Fibroblast of mammary gland (primary cell): ENCODE measurements at regions not wholly inside any gene's neighbourhood (a gene's known extent, or its start where the extent isn't known, plus 50 kb on each side); places are given as distances from the start of the nearest gene placed in this dataset.

Experiments
- DNase-seq: peaks from one replicate; pipeline ENCODE4 v3.0.0-alpha.2; 2010; ENCODE audit warnings: low read depth
- H3K4me3 ChIP-seq: 2 replicates; pipeline ENCODE4 v1.5.1; 2011; ENCODE audit warnings: low read depth, mild to moderate bottlenecking, low read length, moderate library complexity; ENCODE audit not compliant: control insufficient read depth
- TF ChIP-seq, protein P1 (sequence below): conservative IDR thresholded peaks from 2 replicates; pipeline ENCODE4 v1.5.1; 2011; ENCODE audit warnings: low read depth, low read length, inconsistent platforms; ENCODE audit not compliant: control insufficient read depth, insufficient read depth

DNA sequence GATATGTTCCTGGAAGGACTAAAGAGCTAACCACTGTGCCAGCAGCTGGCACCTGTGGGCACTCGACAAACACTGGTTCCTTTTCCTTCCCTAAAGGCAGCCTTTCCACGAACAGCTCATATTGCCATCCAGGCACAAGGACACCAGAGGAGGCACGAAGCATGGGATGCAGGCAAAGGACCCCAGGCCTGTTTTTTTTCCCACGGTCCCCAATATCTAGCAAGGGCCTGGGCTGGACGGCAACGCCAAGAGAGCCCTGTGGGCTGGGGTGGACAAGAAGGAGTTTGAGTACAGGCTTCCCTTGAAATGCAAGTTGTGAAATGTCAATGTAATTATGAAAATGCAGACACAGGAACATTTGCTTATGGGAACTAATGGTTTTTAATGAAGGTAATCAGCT is 135.9 kb downstream of the CYP26B1 start:
- no peak overlapping the region for H3K4me3 ChIP-seq
- DNase-seq: no peak
- TF ChIP-seq, protein P1, sequence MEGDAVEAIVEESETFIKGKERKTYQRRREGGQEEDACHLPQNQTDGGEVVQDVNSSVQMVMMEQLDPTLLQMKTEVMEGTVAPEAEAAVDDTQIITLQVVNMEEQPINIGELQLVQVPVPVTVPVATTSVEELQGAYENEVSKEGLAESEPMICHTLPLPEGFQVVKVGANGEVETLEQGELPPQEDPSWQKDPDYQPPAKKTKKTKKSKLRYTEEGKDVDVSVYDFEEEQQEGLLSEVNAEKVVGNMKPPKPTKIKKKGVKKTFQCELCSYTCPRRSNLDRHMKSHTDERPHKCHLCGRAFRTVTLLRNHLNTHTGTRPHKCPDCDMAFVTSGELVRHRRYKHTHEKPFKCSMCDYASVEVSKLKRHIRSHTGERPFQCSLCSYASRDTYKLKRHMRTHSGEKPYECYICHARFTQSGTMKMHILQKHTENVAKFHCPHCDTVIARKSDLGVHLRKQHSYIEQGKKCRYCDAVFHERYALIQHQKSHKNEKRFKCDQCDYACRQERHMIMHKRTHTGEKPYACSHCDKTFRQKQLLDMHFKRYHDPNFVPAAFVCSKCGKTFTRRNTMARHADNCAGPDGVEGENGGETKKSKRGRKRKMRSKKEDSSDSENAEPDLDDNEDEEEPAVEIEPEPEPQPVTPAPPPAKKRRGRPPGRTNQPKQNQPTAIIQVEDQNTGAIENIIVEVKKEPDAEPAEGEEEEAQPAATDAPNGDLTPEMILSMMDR: no peak

DNA sequence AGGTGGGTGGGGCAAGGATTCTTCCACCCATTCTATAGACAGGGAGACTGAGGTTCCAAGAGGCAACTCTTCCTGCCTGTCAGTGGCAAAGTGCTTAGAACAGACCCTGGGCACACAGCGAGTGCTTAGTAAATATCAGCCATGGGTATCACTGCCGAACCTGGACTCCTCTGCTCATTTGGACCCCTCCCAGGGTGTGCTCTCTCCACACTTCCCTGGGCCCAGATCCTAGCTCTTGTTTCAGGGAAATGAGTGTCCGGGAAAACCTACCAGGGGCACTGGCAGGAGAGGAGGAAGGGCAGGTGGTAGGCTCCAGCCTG is 136.3 kb downstream of the CYP26B1 start:
- no peak for DNase-seq
- TF ChIP-seq, protein P1: no peak
- no peak overlapping the region for H3K4me3 ChIP-seq

DNA sequence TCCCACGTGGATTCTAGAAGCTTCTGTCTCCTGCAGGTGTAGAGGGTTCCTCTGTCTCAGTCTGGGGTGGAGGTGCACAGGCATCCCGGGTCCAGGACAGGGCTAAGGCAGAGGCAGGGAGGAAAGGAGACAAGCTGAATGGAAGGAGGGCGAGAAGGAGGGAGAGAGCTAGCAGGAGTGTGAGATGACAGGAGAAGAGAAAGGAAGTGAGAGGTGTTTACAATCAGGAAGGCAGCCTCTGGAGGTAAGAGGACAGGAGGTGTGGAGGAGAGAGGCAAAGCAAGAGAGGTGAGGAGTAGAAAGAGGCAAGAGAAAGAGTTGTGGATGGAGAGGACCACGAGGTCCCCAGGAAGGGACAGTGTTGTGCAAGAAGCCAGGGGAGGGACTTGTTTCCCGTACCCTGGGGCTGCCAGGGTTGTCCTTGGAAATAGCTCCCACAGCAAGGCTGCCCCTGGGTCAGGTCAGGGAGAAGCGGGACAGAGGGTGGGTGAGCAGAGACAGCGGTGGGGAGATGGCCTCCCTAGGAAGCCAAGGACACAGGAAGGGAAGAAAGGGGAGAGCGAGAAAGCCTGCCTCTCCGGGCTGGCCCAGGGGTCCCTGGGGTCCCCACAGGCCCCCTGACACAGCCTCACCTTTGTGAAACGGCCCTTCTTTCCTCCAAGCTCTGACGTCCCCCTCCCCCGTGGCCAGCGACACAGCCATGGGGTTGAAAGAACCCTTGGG is 136.9 kb downstream of the CYP26B1 start:
- TF ChIP-seq, protein P1: no peak
- no peak for DNase-seq

GRCh38 chr2:72008608-72009007 is 139.1 kb downstream of the CYP26B1 start:
- DNase-seq: no peak
- no peak overlapping the region for H3K4me3 ChIP-seq
- TF ChIP-seq, protein P1: no peak

More for the DNA sequence above, 136.9 kb downstream of the CYP26B1 start:
- H3K4me3 ChIP-seq: no peak overlapping the region

DNA sequence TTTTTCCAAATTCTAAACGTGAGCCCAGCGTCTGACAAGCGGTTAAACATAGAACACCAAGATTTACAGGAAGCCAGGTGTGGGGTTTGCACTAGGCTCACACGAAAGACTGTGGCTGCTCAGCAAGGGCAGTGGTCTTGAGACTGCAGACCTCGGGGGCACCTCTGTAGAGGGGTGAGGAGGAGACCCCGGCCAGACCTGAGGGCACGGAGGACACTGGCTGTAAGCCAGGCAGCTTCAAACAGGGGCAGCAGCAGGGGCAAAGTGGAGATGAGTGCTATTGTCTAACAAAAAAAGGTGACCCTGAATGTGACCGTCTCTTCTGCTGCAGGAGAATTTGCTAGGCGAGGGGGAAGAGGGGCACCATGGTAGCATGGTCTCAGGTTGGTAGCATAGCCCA is 140.3 kb downstream of the CYP26B1 start:
- TF ChIP-seq, protein P1: no peak
- no peak overlapping the region for H3K4me3 ChIP-seq
- no peak for DNase-seq

- H3K4me3 ChIP-seq: no peak overlapping the region
- TF ChIP-seq, protein P1: no peak
- DNase-seq: no peak
Observed at GRCh38 chr2:72006188-72006736, 141.4 kb downstream of the CYP26B1 start.
